ENCODE measurements at regions not wholly inside any gene's neighbourhood (a gene's known extent, or its start where the extent isn't known, plus 50 kb on each side); places are given as distances from the start of the nearest gene placed in this dataset.

DNA sequence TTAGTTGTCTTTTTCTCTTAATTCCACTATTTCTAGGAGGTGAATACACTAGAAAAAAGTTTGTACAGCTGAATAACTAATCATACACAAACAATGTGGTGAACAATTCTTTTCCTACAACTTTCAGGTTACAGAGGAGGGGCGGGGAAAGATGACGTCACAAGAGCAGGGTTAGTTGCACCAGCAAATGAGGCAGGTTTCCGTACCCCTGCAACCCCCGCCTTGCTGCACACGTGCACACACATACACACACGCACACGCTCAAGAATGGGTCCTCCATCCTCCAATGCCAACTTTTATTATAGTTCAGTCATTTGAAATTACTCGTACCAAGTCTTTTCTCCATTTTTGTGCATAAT lies 122.8 kb downstream of the ARL4C start:
- Histone ChIP-seq H3K36me3 (ENCODE audit: control insufficient read depth, insufficient read depth, low read length) (no peaks in the 10 kb centered on the region), H3K27me3 (replicated peaks; ENCODE audit: control insufficient read depth, insufficient read depth, low read length) (no peaks in the 10 kb centered on the region), H3K4me3 (replicated peaks; ENCODE audit: low read depth, low read length) (no peak overlapping the region)
- no peak for DNase-seq (ENCODE audit: extremely low read depth, insufficient read length)
- TF ChIP-seq, protein P1, sequence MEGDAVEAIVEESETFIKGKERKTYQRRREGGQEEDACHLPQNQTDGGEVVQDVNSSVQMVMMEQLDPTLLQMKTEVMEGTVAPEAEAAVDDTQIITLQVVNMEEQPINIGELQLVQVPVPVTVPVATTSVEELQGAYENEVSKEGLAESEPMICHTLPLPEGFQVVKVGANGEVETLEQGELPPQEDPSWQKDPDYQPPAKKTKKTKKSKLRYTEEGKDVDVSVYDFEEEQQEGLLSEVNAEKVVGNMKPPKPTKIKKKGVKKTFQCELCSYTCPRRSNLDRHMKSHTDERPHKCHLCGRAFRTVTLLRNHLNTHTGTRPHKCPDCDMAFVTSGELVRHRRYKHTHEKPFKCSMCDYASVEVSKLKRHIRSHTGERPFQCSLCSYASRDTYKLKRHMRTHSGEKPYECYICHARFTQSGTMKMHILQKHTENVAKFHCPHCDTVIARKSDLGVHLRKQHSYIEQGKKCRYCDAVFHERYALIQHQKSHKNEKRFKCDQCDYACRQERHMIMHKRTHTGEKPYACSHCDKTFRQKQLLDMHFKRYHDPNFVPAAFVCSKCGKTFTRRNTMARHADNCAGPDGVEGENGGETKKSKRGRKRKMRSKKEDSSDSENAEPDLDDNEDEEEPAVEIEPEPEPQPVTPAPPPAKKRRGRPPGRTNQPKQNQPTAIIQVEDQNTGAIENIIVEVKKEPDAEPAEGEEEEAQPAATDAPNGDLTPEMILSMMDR (IDR thresholded peaks at IDR 0.05; ENCODE audit: insufficient read depth, low read length, poor library complexity, severe bottlenecking): no peak

DNA sequence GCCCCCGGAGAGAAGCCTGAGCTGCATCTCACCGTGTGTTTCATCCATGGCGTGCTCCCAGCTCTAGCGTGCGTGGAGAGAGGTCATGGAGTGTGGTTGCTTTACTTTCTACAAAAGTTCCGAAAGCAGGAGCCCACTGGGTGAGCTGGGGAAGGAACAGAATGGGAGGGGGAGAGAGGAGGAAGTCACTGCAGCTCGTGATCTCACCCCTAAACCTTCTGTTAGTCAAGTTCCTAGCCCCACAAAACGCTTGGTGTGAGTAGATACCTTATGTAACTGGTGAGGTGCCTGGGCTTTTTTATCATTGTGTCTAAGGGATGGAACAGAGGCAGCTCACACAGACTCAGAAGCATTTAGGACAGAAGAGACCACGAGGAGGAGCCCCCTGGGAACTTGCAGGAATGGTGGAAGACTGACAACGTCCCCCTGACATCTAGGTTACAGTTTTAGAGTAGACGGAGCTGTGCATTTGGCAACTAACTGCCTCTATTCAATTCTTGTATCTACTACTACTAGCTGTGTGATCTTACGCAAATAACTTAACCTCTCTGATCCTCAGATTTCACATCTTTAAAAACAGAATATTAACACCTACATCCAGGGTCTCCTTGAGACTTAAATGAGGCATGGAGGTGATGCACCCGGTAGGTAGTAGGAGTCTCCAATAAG lies 123.3 kb downstream of the ARL4C start:
- Histone ChIP-seq H3K27me3 (replicated peaks; ENCODE audit: control insufficient read depth, insufficient read depth, low read length) (no peaks in the 10 kb centered on the region), H3K4me3 (replicated peaks; ENCODE audit: low read depth, low read length) (no peak overlapping the region), H3K36me3 (ENCODE audit: control insufficient read depth, insufficient read depth, low read length) (no peaks in the 10 kb centered on the region)
- TF ChIP-seq, protein P1 (IDR thresholded peaks at IDR 0.05; ENCODE audit: insufficient read depth, low read length, poor library complexity, severe bottlenecking): no peak
- no peak for DNase-seq (ENCODE audit: extremely low read depth, insufficient read length)

DNA sequence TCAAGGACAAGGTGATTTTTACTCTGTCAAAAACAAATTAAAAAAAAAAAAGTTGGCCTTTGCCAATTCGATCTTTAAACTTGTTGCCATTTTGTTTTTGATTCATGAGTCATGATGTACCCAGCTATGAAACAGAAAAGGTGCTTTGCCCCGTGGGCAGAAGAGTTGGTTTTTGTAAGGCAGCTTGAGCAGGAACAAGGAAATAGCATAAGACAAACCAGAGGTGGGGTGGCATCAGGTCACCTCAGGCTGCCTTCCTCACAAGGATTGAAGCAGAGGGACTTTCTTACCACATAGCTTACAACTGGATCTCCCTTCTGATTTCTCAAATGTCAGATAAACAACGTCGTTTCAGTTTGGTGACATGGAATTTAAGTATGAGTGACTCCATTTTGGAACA lies 123.8 kb downstream of the ARL4C start:
- no peaks in the 10 kb centered on the region for H3K27me3 ChIP-seq (replicated peaks; ENCODE audit: control insufficient read depth, insufficient read depth, low read length)
- TF ChIP-seq, protein P1 (IDR thresholded peaks at IDR 0.05; ENCODE audit: insufficient read depth, low read length, poor library complexity, severe bottlenecking): no peak
- no peak overlapping the region for H3K4me3 ChIP-seq (replicated peaks; ENCODE audit: low read depth, low read length)
- no peak for DNase-seq (ENCODE audit: extremely low read depth, insufficient read length)
- no peaks in the 10 kb centered on the region for H3K36me3 ChIP-seq (ENCODE audit: control insufficient read depth, insufficient read depth, low read length)

DNA sequence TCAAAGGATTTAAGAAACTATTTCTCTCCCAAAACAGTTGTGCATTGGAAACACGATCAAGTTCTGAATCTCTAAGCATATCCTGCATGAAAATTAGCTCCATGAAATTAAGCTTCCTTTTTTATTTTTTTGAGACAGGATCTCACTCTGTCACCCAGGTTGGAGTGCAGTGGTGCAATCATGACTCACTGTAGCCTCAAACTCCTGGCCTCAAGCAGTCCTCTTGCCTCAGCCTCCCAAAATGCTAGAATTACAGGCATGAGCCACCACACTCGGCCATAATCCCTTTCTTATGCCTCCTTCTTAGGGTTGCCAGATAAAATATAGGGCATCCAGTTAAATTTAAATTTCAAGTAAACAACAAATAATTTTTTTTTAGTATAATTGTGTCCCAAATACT lies 124.4 kb downstream of the ARL4C start:
- DNase-seq (ENCODE audit: extremely low read depth, insufficient read length): no peak
- Histone ChIP-seq H3K36me3 (ENCODE audit: control insufficient read depth, insufficient read depth, low read length) (no peaks in the 10 kb centered on the region), H3K27me3 (replicated peaks; ENCODE audit: control insufficient read depth, insufficient read depth, low read length) (no peaks in the 10 kb centered on the region), H3K4me3 (replicated peaks; ENCODE audit: low read depth, low read length) (no peak overlapping the region)
- TF ChIP-seq, protein P1 (IDR thresholded peaks at IDR 0.05; ENCODE audit: insufficient read depth, low read length, poor library complexity, severe bottlenecking): no peak

DNA sequence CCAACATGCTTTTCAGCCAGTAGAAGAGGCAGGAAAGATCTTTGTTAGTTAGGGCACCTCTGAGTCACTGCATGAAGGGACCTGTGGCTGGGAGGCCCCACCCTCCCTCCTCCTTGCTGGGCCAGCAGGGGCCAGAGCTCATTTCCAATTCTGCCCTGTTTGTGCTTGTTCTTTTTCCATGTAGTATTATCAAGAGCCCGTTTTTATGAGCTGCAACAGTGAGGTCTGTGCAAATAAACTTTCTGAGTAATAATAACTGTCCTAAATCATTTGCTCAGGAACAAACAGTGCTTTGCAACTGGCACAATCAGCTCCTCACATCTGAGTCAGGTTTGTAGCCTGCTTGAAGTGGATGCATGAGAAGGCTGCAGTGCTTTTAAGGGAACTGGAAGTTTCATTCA lies 128.0 kb downstream of the ARL4C start:
- H3K27me3 ChIP-seq (replicated peaks; ENCODE audit: control insufficient read depth, insufficient read depth, low read length): no peaks in the 10 kb centered on the region
- TF ChIP-seq, protein P1 (IDR thresholded peaks at IDR 0.05; ENCODE audit: insufficient read depth, low read length, poor library complexity, severe bottlenecking): no peak
- H3K36me3 ChIP-seq (ENCODE audit: control insufficient read depth, insufficient read depth, low read length): no peaks in the 10 kb centered on the region
- no peak for DNase-seq (ENCODE audit: extremely low read depth, insufficient read length)
- no peak overlapping the region for H3K4me3 ChIP-seq (replicated peaks; ENCODE audit: low read depth, low read length)

DNA sequence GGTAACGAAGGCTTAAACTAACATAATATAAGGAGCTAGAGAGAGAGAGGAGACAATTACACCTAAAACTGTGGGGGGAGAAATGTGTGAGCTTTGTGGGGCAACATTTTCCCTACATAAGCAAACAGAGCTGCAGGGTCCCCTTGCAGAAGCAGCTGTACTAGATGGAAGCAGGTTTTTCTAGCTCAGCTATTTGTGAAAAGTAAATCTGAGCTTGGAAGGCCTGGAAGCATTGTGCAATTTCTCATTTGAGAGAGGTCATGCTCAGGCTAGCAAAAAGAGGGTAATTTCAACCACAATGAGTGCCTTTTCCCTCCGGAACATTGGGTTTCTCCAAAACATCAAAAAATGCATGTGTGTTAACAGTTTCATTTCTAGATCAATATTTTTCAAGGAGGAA lies 130.0 kb downstream of the ARL4C start:
- no peak for DNase-seq (ENCODE audit: extremely low read depth, insufficient read length)
- Histone ChIP-seq H3K4me3 (replicated peaks; ENCODE audit: low read depth, low read length) (no peak overlapping the region), H3K27me3 (replicated peaks; ENCODE audit: control insufficient read depth, insufficient read depth, low read length) (no peaks in the 10 kb centered on the region), H3K36me3 (ENCODE audit: control insufficient read depth, insufficient read depth, low read length) (no peaks in the 10 kb centered on the region)
- TF ChIP-seq, protein P1 (IDR thresholded peaks at IDR 0.05; ENCODE audit: insufficient read depth, low read length, poor library complexity, severe bottlenecking): no peak
